ENCODE measurements at regions not wholly inside any gene's neighbourhood (a gene's known extent, or its start where the extent isn't known, plus 50 kb on each side); places are given as distances from the start of the nearest gene placed in this dataset.

- in situ Hi-C loops (cut with MboI), result no loop called here
- 2% methylated on average over 7 of the region's 7 CpGs for WGBS (ENCODE audit: insufficient coverage, low coverage, missing lambda C conversion rate)
- ATAC-seq, result no peak
Observed at GRCh38 chr5:159430361-159431012, 100.2 kb upstream of the IL12B start.

More at GRCh38 chr5:159430361-159431012, 100.2 kb upstream of the IL12B start:
- TF ChIP-seq SMAD3 (CRISPR knock-in tag; conservative IDR thresholded peaks at IDR 0.05) (no peak), ZNF324 (CRISPR knock-in tag; IDR thresholded peaks at IDR 0.05) (no peak), PCBP2 (IDR thresholded peaks at IDR 0.05; ENCODE audit: low read depth, low read length, poor library complexity, severe bottlenecking) (no peak), CBX3 (IDR thresholded peaks at IDR 0.05; ENCODE audit: borderline replicate concordance in 1 of 2, low read length in 2 of 2) (no peak), ZNF280B (CRISPR knock-in tag; IDR thresholded peaks at IDR 0.05) (no peak), TBL1XR1 (IDR thresholded peaks at IDR 0.05; ENCODE audit: low read length in 2 of 2) (no peak), ADNP (tag; IDR thresholded peaks at IDR 0.05) (no peak), RBM25 (IDR thresholded peaks at IDR 0.05; ENCODE audit: low read depth, low read length, severe bottlenecking) (peak; percentile 7), ZNF146 (CRISPR knock-in tag; IDR thresholded peaks at IDR 0.05; ENCODE audit: unreplicated experiment) (peak; percentile 70)
- ChIA-PET CTCF (ENCODE audit: low intra/inter-chr PET ratio) (no interaction called here), POLR2A (interaction anchor here (1.4 kb wide), 1 partner anchor 89 kb away, joined by 3 read pairs; no protein-coding TSS in a partner anchor)
- no peaks in the 10 kb centered on the region for H3K9me1 ChIP-seq (ENCODE audit: control insufficient read depth, insufficient read depth, low read length)
- no peaks in the 10 kb centered on the region for H3K4me1 ChIP-seq (replicated peaks in 1 of 2; ENCODE audit: control insufficient read depth in 2 of 2, insufficient read depth in 2 of 2, low read length in 2 of 2)
- no peaks in the 10 kb centered on the region for H4K20me1 ChIP-seq (replicated peaks; ENCODE audit: control insufficient read depth, insufficient read depth, low read length)
- no peaks in the 10 kb centered on the region for H3K79me2 ChIP-seq (ENCODE audit: control insufficient read depth, insufficient read depth, low read length)
- no peaks in the 10 kb centered on the region for H3K9me3 ChIP-seq (replicated peaks; ENCODE audit: control insufficient read depth, insufficient read depth, low read depth, low read length)
- no peak for DNase-seq (ENCODE audit: extremely low read depth in 1 of 4, low spot score in 3 of 4)
- H3K27me3 ChIP-seq (ENCODE audit: control insufficient read depth in 2 of 2, insufficient read depth in 2 of 2, low read length in 2 of 2), result no peaks in the 10 kb centered on the region
- no peak overlapping the region for H3K27ac ChIP-seq (ENCODE audit: extremely low read depth, low read depth, low read length)
- H2AFZ ChIP-seq (ENCODE audit: low read depth, low read length), result no peak overlapping the region
- no peak overlapping the region for H3K9ac ChIP-seq (ENCODE audit: insufficient read depth in 1 of 2, low read depth in 2 of 2, low read length in 2 of 2)
- no peak overlapping the region for H3K4me2 ChIP-seq (ENCODE audit: insufficient read depth, low read length)
- no peak for FAIRE-seq
- no peaks in the 10 kb centered on the region for H3K36me3 ChIP-seq (ENCODE audit: control insufficient read depth, insufficient read depth, low read length)
- intact Hi-C loops (cut with micrococcal nuclease), result no loop called here
- no peak overlapping the region for H3K4me3 ChIP-seq
- no TSS peak for BruUV-seq (replicated peaks)
